BJ (cell line): ENCODE measurements at regions not wholly inside any gene's neighbourhood (a gene's known extent, or its start where the extent isn't known, plus 50 kb on each side); places are given as distances from the start of the nearest gene placed in this dataset.

Experiments
- CTCF ChIA-PET: fragments of 350-600 bp; formaldehyde crosslinking; extraction: SDS; loops from one replicate; lab custom pipeline; 2021; ENCODE audit warnings: antibody characterized with exemption, inconsistent platforms; lab: Yijun Ruan, JAX
- POLR2A ChIA-PET: fragments of 300-600 bp; sonication (Branson Sonifier 250); formaldehyde crosslinking; extraction: SDS; loops from one replicate; lab custom pipeline; 2021; ENCODE audit warnings: antibody characterized with exemption; lab: Charles Lee
- DNase-seq: peaks from one replicate; pipeline ENCODE4 v3.0.0-alpha.2; 2011; ENCODE audit warnings: low read depth
- H3K27me3 ChIP-seq: 2 replicates; pipeline ENCODE4 v1.6.0; 2011; ENCODE audit warnings: low read length; ENCODE audit not compliant: control insufficient read depth, insufficient read depth
- H3K36me3 ChIP-seq: 2 replicates; pipeline ENCODE4 v1.5.1; 2011; ENCODE audit warnings: low read length; ENCODE audit not compliant: control insufficient read depth, insufficient read depth
- H3K4me3 ChIP-seq: 2 replicates; pipeline ENCODE4 v1.5.1; 2011; ENCODE audit warnings: low read depth, mild to moderate bottlenecking, control low read depth, low read length
- CTCF ChIP-seq: IDR thresholded peaks from 2 replicates; pipeline ENCODE4 v1.5.1; 2011; ENCODE audit warnings: low read depth, mild to moderate bottlenecking, control low read depth, inconsistent platforms, low read length, moderate library complexity; ENCODE audit not compliant: insufficient read depth

GRCh38 chr3:63762180-63762579 is 56.9 kb upstream of the C3orf49 start:
- no peak for TF ChIP-seq CTCF
- peak; percentile 82 for DNase-seq
- no peak overlapping the region for H3K4me3 ChIP-seq

GRCh38 chr3:63762934-63763550 is 56.1 kb upstream of the C3orf49 start:
- peak; percentile 13 for DNase-seq
- Histone ChIP-seq H3K4me3 (peak overlapping the region; percentile 9; the same call in 1 of the 2 replicates), H3K27me3 (no peaks in the 10 kb centered on the region), H3K36me3 (no peaks in the 10 kb centered on the region)
- ChIA-PET POLR2A (interaction anchor here (0.5 kb wide), 1 partner anchor 1159 kb away, joined by 4 read pairs; no protein-coding TSS in a partner anchor), CTCF (interaction anchor here (1.1 kb wide), 1 partner anchor 414 kb away, joined by 3 read pairs; no protein-coding TSS in a partner anchor)
- no peak for TF ChIP-seq CTCF

More at GRCh38 chr3:63762180-63762579, 56.9 kb upstream of the C3orf49 start:
- ChIA-PET CTCF (interaction anchor here (1.0 to 1.1 kb wide), 3 partner anchors 96 to 413 kb away, joined by 3 read pairs; no protein-coding TSS in a partner anchor), POLR2A (interaction anchor here (0.5 kb wide), 1 partner anchor 1159 kb away, joined by 4 read pairs; no protein-coding TSS in a partner anchor)
- no peaks in the 10 kb centered on the region for H3K27me3 ChIP-seq
- H3K36me3 ChIP-seq = no peaks in the 10 kb centered on the region

- Histone ChIP-seq H3K36me3 (no peaks in the 10 kb centered on the region), H3K27me3 (no peaks in the 10 kb centered on the region), H3K4me3 (no peak overlapping the region)
- ChIA-PET POLR2A (no interaction called here), CTCF (no interaction called here)
- DNase-seq = no peak
- no peak for TF ChIP-seq CTCF
These were observed 54.6 kb upstream of the C3orf49 start for GRCh38 chr3:63764511-63764910.

- no peaks in the 10 kb centered on the region for H3K36me3 ChIP-seq
- CTCF ChIA-PET = interaction anchor here (0.6 kb wide), 1 partner anchor 21 kb away, joined by 3 read pairs; no protein-coding TSS in a partner anchor
- H3K4me3 ChIP-seq = no peak overlapping the region
- TF ChIP-seq CTCF = no peak
- no peak for DNase-seq
- POLR2A ChIA-PET = no interaction called here
- H3K27me3 ChIP-seq = no peaks in the 10 kb centered on the region
These were observed 52.8 kb upstream of the C3orf49 start for GRCh38 chr3:63766261-63766660.

- POLR2A ChIA-PET = no interaction called here
- no peaks in the 10 kb centered on the region for H3K36me3 ChIP-seq
- no peak for DNase-seq
- H3K4me3 ChIP-seq = no peak overlapping the region
- CTCF ChIA-PET = no interaction called here
- TF ChIP-seq CTCF = no peak
- H3K27me3 ChIP-seq = no peaks in the 10 kb centered on the region
These were observed 50.7 kb upstream of the C3orf49 start for GRCh38 chr3:63768386-63768785.
